Gastroesophageal sphincter (tissue), 4 donors: ENCODE measurements at regions not wholly inside any gene's neighbourhood (a gene's known extent, or its start where the extent isn't known, plus 50 kb on each side); places are given as distances from the start of the nearest gene placed in this dataset.
"Not testable (repeated sequence)": the region's sequence is repeated elsewhere in the genome, so short reads cannot be mapped to it uniquely, and the experiment has no call there.

Source experiments
- ATAC-seq: fragments of 150-250 bp; one replicate; pipeline ENCODE4 v1.9.1; 2016; ENCODE audit warnings: mild to moderate bottlenecking, moderate library complexity
- H3K27ac ChIP-seq, 4 donors: fragments of 200-600 bp; sonication (generic) in 3 of 4; 1 replicate in 3 of 4; 2 replicates in 1 of 4; pipeline ENCODE4 v1.5.1; 2016 to 2019
- H3K27me3 ChIP-seq: fragments of 200-600 bp; sonication (generic); one replicate; pipeline ENCODE4 v1.5.1; 2019
- H3K36me3 ChIP-seq, 2 donors: fragments of 200-600 bp; sonication (generic); one replicate each; pipeline ENCODE4 v1.5.1; 2019; ENCODE audit warnings: control low read depth in 1 of 2
- H3K4me1 ChIP-seq, 3 donors: fragments of 200-600 bp; sonication (generic); 1 replicate in 2 of 3; 2 replicates in 1 of 3; pipeline ENCODE4 v1.5.1; 2016 to 2019; ENCODE audit warnings: control low read depth in 2 of 3
- H3K4me3 ChIP-seq, 2 donors: fragments of 200-600 bp; sonication (generic); one replicate each; pipeline ENCODE4 v1.5.1; 2019; ENCODE audit warnings: mild to moderate bottlenecking in 1 of 2, moderate library complexity in 1 of 2
- H3K9me3 ChIP-seq, 3 donors: fragments of 200-600 bp; sonication (generic); one replicate each; pipeline ENCODE4 v1.5.1; 2017 to 2019; ENCODE audit warnings: control low read depth in 2 of 3
- CTCF ChIP-seq, 4 experiments: fragments of 200-600 bp in 2 of 4; fragments of 450-650 bp in 2 of 4; sonication (generic) in 1 of 4; IDR thresholded peaks; one replicate each; pipeline ENCODE4 v1.5.1; 2017 to 2019; ENCODE audit warnings: antibody characterized with exemption in 4 of 4, mild to moderate bottlenecking in 2 of 4, moderate library complexity in 2 of 4
- EP300 ChIP-seq: sonication (generic); formaldehyde crosslinking; IDR thresholded peaks from one replicate; pipeline ENCODE4 v1.6.1; 2017; ENCODE audit warnings: antibody characterized with exemption, mild to moderate bottlenecking
- POLR2A ChIP-seq, 2 donors: fragments of 450-650 bp; IDR thresholded peaks; one replicate each; pipeline ENCODE4 v1.6.1; 2017; ENCODE audit warnings: antibody characterized with exemption in 2 of 2, mild to moderate bottlenecking in 2 of 2, moderate library complexity in 1 of 2
- POLR2AphosphoS5 ChIP-seq: sonication (generic); formaldehyde crosslinking; IDR thresholded peaks from one replicate; pipeline ENCODE4 v1.6.1; 2017; ENCODE audit warnings: antibody characterized with exemption
- WGBS, 2 donors: methylation state at CpG; one replicate each; pipeline ENCODE4 v1.1.5; 2018; ENCODE audit warnings: low coverage in 1 of 2; 5-methylcytosine and 5-hydroxymethylcytosine counted together

- Histone ChIP-seq H3K27ac (no peak overlapping the region), H3K4me1 (no peaks in the 10 kb centered on the region), H3K27me3 (no peaks in the 10 kb centered on the region), H3K36me3 (no peaks in the 10 kb centered on the region), H3K4me3 (no peak overlapping the region), H3K9me3 (peaks cover 0 to 38% (median 0%) of the 10 kb centered on the region in 3 donors)
- no peak for ATAC-seq
- WGBS, 2 donors = 50 to 63% methylated on average over 1 of the region's 1 CpG
- TF ChIP-seq POLR2AphosphoS5 (no peak), POLR2A (IDR thresholded peaks at IDR 0.05) (no peak), EP300 (no peak), CTCF (IDR thresholded peaks at IDR 0.05) (no peak)
These were observed 136.8 kb downstream of the TYW3 start for GRCh38 chr1:74869702-74870101.

- not testable (repeated sequence) for H3K27me3 ChIP-seq, H3K4me1 ChIP-seq, H3K36me3 ChIP-seq, H3K9me3 ChIP-seq, H3K4me3 ChIP-seq, ATAC-seq, H3K27ac ChIP-seq
- no CpG with 5 or more reads among the region's 14 CpGs for WGBS, 2 donors
These were observed 144.4 kb downstream of the TYW3 start for GRCh38 chr1:74877366-74877765.

DNA sequence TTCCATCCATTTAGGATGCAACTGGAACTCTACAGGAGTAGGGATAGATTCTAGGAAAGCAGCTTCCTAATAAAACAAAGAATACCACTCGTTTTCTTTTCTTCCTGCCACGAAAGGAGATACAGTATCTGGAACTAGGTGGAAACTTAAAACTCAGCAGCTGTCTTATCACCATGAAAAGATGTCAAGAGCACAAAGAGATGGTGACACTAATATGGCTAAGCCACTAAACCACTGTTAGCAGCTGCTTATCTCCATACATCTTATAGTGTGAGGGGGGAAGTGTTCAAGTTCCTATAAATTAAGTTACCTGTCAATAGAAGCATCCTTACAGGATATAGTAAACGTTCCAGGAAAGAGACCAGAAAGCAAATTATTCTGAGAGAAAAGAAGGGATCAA lies 162.5 kb downstream of the TYW3 start:
- H3K4me3 ChIP-seq = no peak overlapping the region
- TF ChIP-seq EP300 (no peak), CTCF (IDR thresholded peaks at IDR 0.05) (no peak), POLR2A (IDR thresholded peaks at IDR 0.05) (no peak), POLR2AphosphoS5 (no peak)
- no peak for ATAC-seq
- no peak overlapping the region for H3K27ac ChIP-seq
- H3K27me3 ChIP-seq = no peaks in the 10 kb centered on the region
- no peaks in the 10 kb centered on the region for H3K4me1 ChIP-seq
- peaks cover 0 to 9% (median 0%) of the 10 kb centered on the region in 3 donors for H3K9me3 ChIP-seq
- 51 to 66% methylated on average over 3 of the region's 3 CpGs for WGBS, 2 donors
- no peaks in the 10 kb centered on the region for H3K36me3 ChIP-seq

DNA sequence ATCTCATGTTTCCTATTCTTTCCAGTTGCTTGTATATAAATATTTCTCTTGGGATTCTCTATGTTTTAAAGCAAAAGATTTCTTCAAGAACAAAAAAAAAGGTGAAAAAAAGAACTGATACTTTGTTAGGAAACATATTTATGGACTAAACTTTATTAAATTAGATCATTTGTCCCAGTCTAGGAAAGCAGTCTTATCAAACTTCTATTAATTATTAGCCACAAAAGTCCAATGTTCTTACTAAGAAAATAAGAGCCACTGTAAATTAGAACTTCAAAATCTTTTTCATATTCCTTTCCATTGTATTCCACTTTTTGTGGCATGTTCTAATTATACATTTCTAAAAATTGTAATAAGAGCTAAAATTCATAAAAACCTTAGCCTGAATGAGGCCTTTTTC lies 175.2 kb downstream of the TYW3 start:
- Histone ChIP-seq H3K9me3 (no peaks in the 10 kb centered on the region), H3K27ac (no peak overlapping the region), H3K36me3 (no peaks in the 10 kb centered on the region), H3K4me1 (no peaks in the 10 kb centered on the region), H3K27me3 (no peaks in the 10 kb centered on the region), H3K4me3 (no peak overlapping the region)
- ATAC-seq = no peak
- no peak for TF ChIP-seq POLR2AphosphoS5
- no peak for TF ChIP-seq CTCF (IDR thresholded peaks at IDR 0.05)
- no peak for TF ChIP-seq EP300
- TF ChIP-seq POLR2A (IDR thresholded peaks at IDR 0.05) = no peak

DNA sequence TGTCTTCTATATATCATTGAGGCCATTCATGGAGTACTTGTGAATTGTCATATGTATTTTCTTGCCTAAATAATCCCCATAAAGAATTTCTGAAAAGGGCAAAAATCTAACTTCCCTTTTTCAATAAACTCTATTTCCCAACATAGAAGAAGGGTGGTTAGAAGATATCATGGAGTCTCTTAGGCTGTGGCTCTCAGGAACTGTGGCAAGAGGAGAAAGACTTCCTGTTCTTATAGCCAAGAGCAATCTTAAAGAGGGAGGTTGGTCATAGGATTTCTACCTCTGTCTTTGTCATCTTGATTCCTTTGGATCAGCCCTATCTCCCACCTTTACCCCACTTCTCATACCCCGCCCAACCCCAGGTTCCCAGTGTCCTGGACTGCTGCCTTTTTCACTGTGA lies 175.8 kb downstream of the TYW3 start:
- Histone ChIP-seq H3K27ac (no peak overlapping the region), H3K4me1 (no peaks in the 10 kb centered on the region), H3K36me3 (no peaks in the 10 kb centered on the region), H3K4me3 (no peak overlapping the region), H3K27me3 (no peaks in the 10 kb centered on the region), H3K9me3 (no peaks in the 10 kb centered on the region)
- TF ChIP-seq POLR2AphosphoS5 = no peak
- TF ChIP-seq CTCF (IDR thresholded peaks at IDR 0.05) = no peak
- no peak for TF ChIP-seq POLR2A (IDR thresholded peaks at IDR 0.05)
- no peak for TF ChIP-seq EP300
- 57 to 63% methylated on average over 1 of the region's 1 CpG for WGBS, 2 donors
- ATAC-seq = no peak

DNA sequence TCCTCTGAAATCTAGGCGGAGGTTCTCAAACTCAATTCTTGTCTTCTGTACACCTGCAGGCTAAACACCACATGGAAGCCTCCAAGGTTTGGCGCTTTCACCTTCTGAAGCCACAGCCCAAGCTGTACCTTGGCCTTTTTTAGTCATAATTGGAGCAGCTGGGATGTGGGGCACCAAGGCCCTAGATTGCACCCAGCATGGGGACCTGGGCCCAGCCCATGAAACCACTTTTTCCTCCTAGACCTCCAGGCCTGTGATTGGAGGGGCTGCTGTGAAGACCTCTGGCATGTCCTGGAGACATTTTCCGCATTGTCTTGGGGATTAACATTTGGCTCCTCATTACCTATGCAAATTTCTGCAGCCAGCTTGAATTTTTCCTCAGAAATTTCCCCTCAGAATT lies 181.0 kb downstream of the TYW3 start:
- 80% methylated on average over 3 of the region's 3 CpGs; no CpG with 5 or more reads in 1 of the 2 donors for WGBS, 2 donors
- H3K27ac ChIP-seq = no peak overlapping the region

More for the DNA sequence above, 181.0 kb downstream of the TYW3 start:
- ATAC-seq = no peak
- H3K4me1 ChIP-seq = no peaks in the 10 kb centered on the region
- no peak overlapping the region for H3K4me3 ChIP-seq
- TF ChIP-seq CTCF (IDR thresholded peaks at IDR 0.05) (no peak), POLR2AphosphoS5 (no peak), POLR2A (IDR thresholded peaks at IDR 0.05) (no peak), EP300 (no peak)
- peaks cover 0 to 28% (median 0%) of the 10 kb centered on the region in 3 donors for H3K9me3 ChIP-seq
- no peaks in the 10 kb centered on the region for H3K27me3 ChIP-seq
- H3K36me3 ChIP-seq = no peaks in the 10 kb centered on the region
